Neuronal stem cell (in vitro differentiated cells): ENCODE measurements at regions not wholly inside any gene's neighbourhood (a gene's known extent, or its start where the extent isn't known, plus 50 kb on each side); places are given as distances from the start of the nearest gene placed in this dataset.

Experiments
- DNase-seq: peaks from one replicate; pipeline ENCODE4 v3.0.0-alpha.2; 2013; ENCODE audit warnings: low spot score
- H2AFZ ChIP-seq: one replicate; pipeline ENCODE4 v1.6.1; 2013; ENCODE audit warnings: mild to moderate bottlenecking, low read length, inconsistent platforms
- H2AK5ac ChIP-seq: 2 replicates; pipeline ENCODE4 v1.6.1; 2013; ENCODE audit warnings: low read depth, mild to moderate bottlenecking, inconsistent platforms, low read length, moderate library complexity, mixed read lengths
- H2BK120ac ChIP-seq: 2 replicates; pipeline ENCODE4 v1.6.1; 2013; ENCODE audit warnings: low read depth, mild to moderate bottlenecking, inconsistent platforms, low read length, moderate library complexity, mixed read lengths
- H2BK12ac ChIP-seq: one replicate; pipeline ENCODE4 v1.6.1; 2013; ENCODE audit warnings: low read length, inconsistent platforms
- H2BK15ac ChIP-seq: 2 replicates; pipeline ENCODE4 v1.6.1; 2013; ENCODE audit warnings: mild to moderate bottlenecking, low read length, inconsistent platforms, mixed read lengths
- H2BK5ac ChIP-seq: one replicate; pipeline ENCODE4 v1.6.1; 2013; ENCODE audit warnings: inconsistent platforms, mild to moderate bottlenecking, low read length, moderate library complexity
- H3K14ac ChIP-seq: one replicate; pipeline ENCODE4 v1.6.1; 2013; ENCODE audit warnings: low read length, inconsistent platforms
- H3K18ac ChIP-seq: 2 replicates; pipeline ENCODE4 v1.6.1; 2013; ENCODE audit warnings: low read length, inconsistent platforms
- H3K23ac ChIP-seq: 2 replicates; pipeline ENCODE4 v1.6.1; 2013; ENCODE audit warnings: low read depth, mild to moderate bottlenecking, mixed read lengths, low read length, inconsistent platforms; ENCODE audit not compliant: poor library complexity
- H3K27ac ChIP-seq: replicated peaks from 3 replicates; pipeline ENCODE4 v1.5.1; 2013; ENCODE audit warnings: low read length, inconsistent platforms
- H3K27me3 ChIP-seq, 3 experiments: 2 replicates each; pipeline ENCODE4 v1.6.1; 2013; ENCODE audit warnings: low read length in 3 of 3, mild to moderate bottlenecking in 2 of 3, inconsistent platforms in 1 of 3, low read depth in 1 of 3, mixed read lengths in 1 of 3, moderate library complexity in 1 of 3; ENCODE audit not compliant: control insufficient read depth in 3 of 3, insufficient read depth in 3 of 3
- H3K36me3 ChIP-seq, 2 donors: replicated peaks in 1 of 2; 2 replicates each; pipeline ENCODE4 v1.6.1; 2013; ENCODE audit warnings: low read length in 2 of 2; ENCODE audit not compliant: control insufficient read depth in 2 of 2, insufficient read depth in 2 of 2
- H3K4ac ChIP-seq: 2 replicates; pipeline ENCODE4 v1.6.1; 2013; ENCODE audit warnings: inconsistent platforms, mild to moderate bottlenecking, low read length, moderate library complexity
- H3K4me1 ChIP-seq, 2 donors: 1 replicate in 1 of 2; 2 replicates in 1 of 2; pipeline ENCODE4 v1.6.1; 2013; ENCODE audit warnings: low read length in 2 of 2, low read depth in 1 of 2; ENCODE audit not compliant: control insufficient read depth in 2 of 2, insufficient read depth in 1 of 2
- H3K4me2 ChIP-seq: one replicate; pipeline ENCODE4 v1.6.1; 2013; ENCODE audit warnings: mild to moderate bottlenecking, low read length, inconsistent platforms; ENCODE audit not compliant: insufficient read depth, poor library complexity, severe bottlenecking
- H3K4me3 ChIP-seq, 2 donors: 2 replicates each; pipeline ENCODE4 v1.5.1; 2013; ENCODE audit warnings: low read length in 2 of 2, mild to moderate bottlenecking in 2 of 2, inconsistent platforms in 1 of 2, moderate library complexity in 1 of 2
- H3K79me1 ChIP-seq: one replicate; pipeline ENCODE4 v1.6.1; 2013; ENCODE audit warnings: low read depth, mild to moderate bottlenecking, inconsistent platforms, low read length, moderate library complexity
- H3K9ac ChIP-seq: one replicate; pipeline ENCODE4 v1.6.1; 2013; ENCODE audit warnings: mild to moderate bottlenecking, low read depth, low read length, inconsistent platforms; ENCODE audit not compliant: poor library complexity
- H3K9me3 ChIP-seq, 2 donors: replicated peaks in 1 of 2; 2 replicates each; pipeline versions ENCODE3 to v1.6.1; 2013; ENCODE audit warnings: low read length in 2 of 2, mild to moderate bottlenecking in 2 of 2, inconsistent platforms in 1 of 2, low read depth in 1 of 2, mixed read lengths in 1 of 2, moderate library complexity in 1 of 2; ENCODE audit not compliant: control insufficient read depth in 2 of 2, insufficient read depth in 1 of 2
- H4K8ac ChIP-seq: one replicate; pipeline ENCODE4 v1.6.1; 2013; ENCODE audit warnings: low read depth, mild to moderate bottlenecking, inconsistent platforms, low read length, moderate library complexity
- H4K91ac ChIP-seq: one replicate; pipeline ENCODE4 v1.6.1; 2013; ENCODE audit warnings: low read length, low read depth, mild to moderate bottlenecking, inconsistent platforms; ENCODE audit not compliant: poor library complexity
- WGBS, 2 donors: extraction: QIAGEN DNeasy Blood & Tissue Kit; methylation state at CpG; one replicate each; pipeline ENCODE4 v1.1.7; 2013; ENCODE audit warnings: missing lambda C conversion rate in 2 of 2, mixed read lengths in 1 of 2; ENCODE audit not compliant: insufficient read length in 2 of 2, insufficient replicate concordance in 1 of 2; ENCODE audit errors: extremely low coverage in 2 of 2; 5-methylcytosine and 5-hydroxymethylcytosine counted together

GRCh38 chr5:2684606-2685005 lies 66.9 kb downstream of the IRX2 start:
- Histone ChIP-seq H2BK5ac (no peak overlapping the region), H2BK15ac (no peak overlapping the region), H3K27ac (no peak overlapping the region), H3K4me2 (no peak overlapping the region), H3K4me3 (no peak overlapping the region), H2AFZ (no peak overlapping the region), H4K8ac (no peak overlapping the region), H3K36me3 (no peaks in the 10 kb centered on the region), H2AK5ac (no peak overlapping the region), H3K9me3 (peaks cover 0 to 3% of the 10 kb centered on the region in 2 donors), H3K18ac (no peak overlapping the region), H3K27me3 (no peaks in the 10 kb centered on the region), H3K9ac (no peak overlapping the region), H3K14ac (peak overlapping the region; percentile 26), H2BK120ac (no peak overlapping the region), H3K4ac (no peak overlapping the region), H3K79me1 (no peaks in the 10 kb centered on the region), H2BK12ac (no peak overlapping the region), H3K4me1 (peaks cover 5 to 9% of the 10 kb centered on the region in 2 donors), H4K91ac (no peak overlapping the region), H3K23ac (no peak overlapping the region)
- DNase-seq, result no peak
- no CpG with 5 or more reads among the region's 11 CpGs for WGBS, 2 donors

- H2BK15ac ChIP-seq, result no peak overlapping the region
- H3K18ac ChIP-seq, result no peak overlapping the region
- H3K36me3 ChIP-seq, result no peaks in the 10 kb centered on the region
- H2BK5ac ChIP-seq, result no peak overlapping the region
- H4K8ac ChIP-seq, result no peak overlapping the region
- H4K91ac ChIP-seq, result no peak overlapping the region
- H2AFZ ChIP-seq, result no peak overlapping the region
- no peak overlapping the region for H3K23ac ChIP-seq
- H3K27ac ChIP-seq, result no peak overlapping the region
- no CpG with 5 or more reads among the region's 14 CpGs for WGBS, 2 donors
- H3K4me2 ChIP-seq, result no peak overlapping the region
- H2BK12ac ChIP-seq, result no peak overlapping the region
- H3K4ac ChIP-seq, result no peak overlapping the region
- H3K9me3 ChIP-seq, result no peaks in the 10 kb centered on the region
- no peak overlapping the region for H2BK120ac ChIP-seq
- no peak overlapping the region for H3K9ac ChIP-seq
- no peaks in the 10 kb centered on the region for H3K79me1 ChIP-seq
- no peak overlapping the region for H2AK5ac ChIP-seq
- no peak overlapping the region for H3K4me3 ChIP-seq
- no peak overlapping the region for H3K14ac ChIP-seq
- DNase-seq, result no peak
- H3K4me1 ChIP-seq, result peaks cover 5 to 9% of the 10 kb centered on the region in 2 donors
- no peaks in the 10 kb centered on the region for H3K27me3 ChIP-seq
These were observed 67.8 kb downstream of the IRX2 start for GRCh38 chr5:2683720-2684119.

- H3K4me1 ChIP-seq, result peaks cover 5 to 6% of the 10 kb centered on the region in 2 donors
- no peak overlapping the region for H3K4me3 ChIP-seq
- no CpG with 5 or more reads among the region's 3 CpGs for WGBS, 2 donors
- no peak overlapping the region for H3K4me2 ChIP-seq
- peaks cover 5% of the 10 kb centered on the region in 2 donors for H3K9me3 ChIP-seq
- no peak overlapping the region for H4K8ac ChIP-seq
- H2BK12ac ChIP-seq, result no peak overlapping the region
- H3K79me1 ChIP-seq, result no peaks in the 10 kb centered on the region
- peak overlapping the region; percentile 3 for H3K18ac ChIP-seq
- no peak overlapping the region for H2BK15ac ChIP-seq
- H3K27me3 ChIP-seq, result peaks cover 0 to 2% (median 0%) of the 10 kb centered on the region in 3 experiments
- H3K9ac ChIP-seq, result no peak overlapping the region
- no peak overlapping the region for H3K4ac ChIP-seq
- no peak overlapping the region for H4K91ac ChIP-seq
- H3K23ac ChIP-seq, result no peak overlapping the region
- H3K14ac ChIP-seq, result no peak overlapping the region
- H2BK120ac ChIP-seq, result no peak overlapping the region
- no peak overlapping the region for H3K27ac ChIP-seq
- no peaks in the 10 kb centered on the region for H3K36me3 ChIP-seq
- no peak for DNase-seq
- no peak overlapping the region for H2AFZ ChIP-seq
- H2BK5ac ChIP-seq, result no peak overlapping the region
- no peak overlapping the region for H2AK5ac ChIP-seq
These were observed 70.0 kb downstream of the IRX2 start for GRCh38 chr5:2681476-2681875.

GRCh38 chr5:2680979-2681378 lies 70.5 kb downstream of the IRX2 start:
- Histone ChIP-seq H3K36me3 (no peaks in the 10 kb centered on the region), H3K9me3 (peaks cover 6 to 7% of the 10 kb centered on the region in 2 donors), H3K4me3 (no peak overlapping the region), H3K18ac (no peak overlapping the region), H2BK5ac (no peak overlapping the region), H3K27me3 (peaks cover 0 to 2% (median 0%) of the 10 kb centered on the region in 3 experiments), H3K4ac (no peak overlapping the region), H2BK12ac (no peak overlapping the region), H3K23ac (no peak overlapping the region), H2AFZ (no peak overlapping the region), H3K9ac (no peak overlapping the region), H3K14ac (no peak overlapping the region), H3K4me1 (peaks cover under 1 to 2% of the 10 kb centered on the region in 2 donors), H4K91ac (no peak overlapping the region), H4K8ac (no peak overlapping the region), H3K27ac (no peak overlapping the region), H2BK120ac (no peak overlapping the region), H2BK15ac (no peak overlapping the region), H2AK5ac (no peak overlapping the region), H3K4me2 (no peak overlapping the region), H3K79me1 (no peaks in the 10 kb centered on the region)
- WGBS, 2 donors, result no CpG with 5 or more reads among the region's 2 CpGs
- DNase-seq, result no peak
